ENCODE measurements at regions not wholly inside any gene's neighbourhood (a gene's known extent, or its start where the extent isn't known, plus 50 kb on each side); places are given as distances from the start of the nearest gene placed in this dataset.
"Not testable (repeated sequence)": the region's sequence is repeated elsewhere in the genome, so short reads cannot be mapped to it uniquely, and the experiment has no call there.

- DNase-seq, result no peak
Observed at GRCh38 chr7:3159039-3159438, 115.4 kb upstream of the CARD11 start.

GRCh38 chr7:3159445-3159844 lies 115.8 kb upstream of the CARD11 start:
- no peaks in the 10 kb centered on the region for H3K4me1 ChIP-seq
- no peak for DNase-seq
- H3K9me3 ChIP-seq, result no peaks in the 10 kb centered on the region
- H3K27ac ChIP-seq, result no peak overlapping the region
- no peaks in the 10 kb centered on the region for H3K36me3 ChIP-seq
- no peak overlapping the region for H3K4me3 ChIP-seq
- TF ChIP-seq POLR2A (IDR thresholded peaks at IDR 0.05), result no peak
- no peak for TF ChIP-seq CTCF (IDR thresholded peaks at IDR 0.05)
- no peaks in the 10 kb centered on the region for H3K27me3 ChIP-seq

More at GRCh38 chr7:3159039-3159438, 115.4 kb upstream of the CARD11 start:
- Histone ChIP-seq H3K36me3 (no peaks in the 10 kb centered on the region), H3K27me3 (no peaks in the 10 kb centered on the region), H3K4me3 (no peak overlapping the region), H3K9me3 (no peaks in the 10 kb centered on the region), H3K4me1 (no peaks in the 10 kb centered on the region), H3K27ac (no peak overlapping the region)
- no peak for TF ChIP-seq POLR2A (IDR thresholded peaks at IDR 0.05)
- TF ChIP-seq CTCF (IDR thresholded peaks at IDR 0.05), result no peak

- H3K27me3 ChIP-seq, H3K9me3 ChIP-seq, DNase-seq, H3K4me3 ChIP-seq, H3K36me3 ChIP-seq, H3K4me1 ChIP-seq, H3K27ac ChIP-seq: not testable (repeated sequence)
Observed at GRCh38 chr7:3159926-3160325, 116.3 kb upstream of the CARD11 start.

GRCh38 chr7:3162289-3162688 lies 118.6 kb upstream of the CARD11 start:
- H3K4me1 ChIP-seq, result no peaks in the 10 kb centered on the region
- H3K36me3 ChIP-seq, result no peaks in the 10 kb centered on the region
- no peak for TF ChIP-seq CTCF (IDR thresholded peaks at IDR 0.05)
- no peak for TF ChIP-seq POLR2A (IDR thresholded peaks at IDR 0.05)
- no peaks in the 10 kb centered on the region for H3K9me3 ChIP-seq
- no peaks in the 10 kb centered on the region for H3K27me3 ChIP-seq
- DNase-seq, result no peak
- no peak overlapping the region for H3K27ac ChIP-seq
- no peak overlapping the region for H3K4me3 ChIP-seq

DNA sequence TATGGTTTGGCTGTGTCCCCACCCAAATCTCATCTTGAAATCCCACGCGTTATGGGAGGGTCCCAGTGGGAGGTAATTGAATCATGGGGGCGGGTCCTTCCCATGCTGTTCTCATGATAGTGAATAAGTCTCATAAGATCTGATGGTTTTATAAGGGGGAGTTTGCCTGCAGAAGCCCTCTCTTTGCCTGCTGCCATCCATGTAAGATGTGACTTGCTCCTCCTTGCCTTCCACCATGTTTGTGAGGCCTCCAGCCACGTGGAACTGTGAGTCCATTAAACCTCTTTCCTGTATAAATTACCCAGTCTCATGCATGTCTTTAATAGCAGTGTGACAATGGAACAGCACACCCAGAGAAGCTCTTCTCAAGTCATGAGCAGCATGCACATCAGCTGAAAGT lies 119.1 kb upstream of the CARD11 start:
- H3K27me3 ChIP-seq, DNase-seq, H3K4me3 ChIP-seq, H3K9me3 ChIP-seq, H3K4me1 ChIP-seq, H3K36me3 ChIP-seq, H3K27ac ChIP-seq: not testable (repeated sequence)

GRCh38 chr7:3164380-3164792 lies 120.7 kb upstream of the CARD11 start:
- Histone ChIP-seq H3K9me3 (no peaks in the 10 kb centered on the region), H3K27ac (no peak overlapping the region), H3K4me1 (no peaks in the 10 kb centered on the region), H3K4me3 (no peak overlapping the region), H3K27me3 (no peaks in the 10 kb centered on the region), H3K36me3 (no peaks in the 10 kb centered on the region)
- TF ChIP-seq CTCF (IDR thresholded peaks at IDR 0.05) (no peak), POLR2A (IDR thresholded peaks at IDR 0.05) (no peak)
- no peak for DNase-seq
